Fibroblast of lung (primary cell): ENCODE measurements at regions not wholly inside any gene's neighbourhood (a gene's known extent, or its start where the extent isn't known, plus 50 kb on each side); places are given as distances from the start of the nearest gene placed in this dataset.

Experiments used
- DNase-seq, 2 donors: peaks; one replicate each; pipeline versions ENCODE4 v3.0.0 to v3.0.0-alpha.2; 2010; ENCODE audit warnings: low read depth in 2 of 2
- H2AFZ ChIP-seq: 2 replicates; pipeline ENCODE4 v1.5.1; 2012; ENCODE audit warnings: low read length, control low read depth, inconsistent platforms
- H3K27ac ChIP-seq: 2 replicates; pipeline ENCODE4 v1.5.1; 2011; ENCODE audit warnings: low read length, control low read depth; ENCODE audit not compliant: insufficient read depth
- H3K27me3 ChIP-seq: 2 replicates; pipeline ENCODE4 v1.5.1; 2011; ENCODE audit warnings: mild to moderate bottlenecking, low read length; ENCODE audit not compliant: control insufficient read depth, insufficient read depth
- H3K36me3 ChIP-seq: 2 replicates; pipeline ENCODE4 v1.5.1; 2011; ENCODE audit warnings: low read length; ENCODE audit not compliant: control insufficient read depth, insufficient read depth
- H3K4me1 ChIP-seq: 2 replicates; pipeline ENCODE4 v1.5.1; 2011; ENCODE audit warnings: low read length; ENCODE audit not compliant: control insufficient read depth, insufficient read depth; ENCODE audit errors: extremely low read depth
- H3K4me2 ChIP-seq: 2 replicates; pipeline ENCODE4 v1.5.1; 2011; ENCODE audit warnings: low read length, control low read depth; ENCODE audit not compliant: insufficient read depth; ENCODE audit errors: extremely low read depth
- H3K4me3 ChIP-seq, 4 experiments: fragments of 200-600 bp in 1 of 4; sonication (generic) in 1 of 4; replicated peaks in 1 of 4; 2 replicates each; pipeline ENCODE4 v1.5.1; 2011 to 2016; ENCODE audit warnings: low read length in 4 of 4, low read depth in 3 of 4, mild to moderate bottlenecking in 3 of 4, control low read depth in 2 of 4, inconsistent platforms in 1 of 4, mixed read lengths in 1 of 4; ENCODE audit not compliant: insufficient read depth in 1 of 4; ENCODE audit errors: control extremely low read depth in 1 of 4
- H3K79me2 ChIP-seq: 2 replicates; pipeline ENCODE4 v1.5.1; 2012; ENCODE audit warnings: mild to moderate bottlenecking, low read length, inconsistent platforms; ENCODE audit not compliant: control insufficient read depth, insufficient read depth
- H3K9ac ChIP-seq: 2 replicates; pipeline ENCODE4 v1.5.1; 2011; ENCODE audit warnings: mild to moderate bottlenecking, low read length, control low read depth; ENCODE audit not compliant: insufficient read depth
- H3K9me3 ChIP-seq: 2 replicates; pipeline ENCODE4 v1.5.1; 2012; ENCODE audit warnings: low read depth, low read length; ENCODE audit not compliant: control insufficient read depth, insufficient read depth
- H4K20me1 ChIP-seq: 2 replicates; pipeline ENCODE4 v1.5.1; 2011; ENCODE audit warnings: low read length; ENCODE audit not compliant: control insufficient read depth, insufficient read depth; ENCODE audit errors: extremely low read depth
- EZH2 ChIP-seq: IDR thresholded peaks from 2 replicates; pipeline ENCODE4 v1.5.1; 2012; ENCODE audit warnings: low read length, control low read depth, mild to moderate bottlenecking; ENCODE audit errors: missing control alignments
- TF ChIP-seq, protein P1 (sequence below), 2 donors: IDR thresholded peaks in 1 of 2; conservative IDR thresholded peaks in 1 of 2; 1 replicate in 1 of 2; 2 replicates in 1 of 2; pipeline ENCODE4 v1.5.1; 2011 to 2012; ENCODE audit warnings: low read length in 2 of 2, control low read depth in 1 of 2, inconsistent platforms in 1 of 2, low read depth in 1 of 2, mild to moderate bottlenecking in 1 of 2

DNA sequence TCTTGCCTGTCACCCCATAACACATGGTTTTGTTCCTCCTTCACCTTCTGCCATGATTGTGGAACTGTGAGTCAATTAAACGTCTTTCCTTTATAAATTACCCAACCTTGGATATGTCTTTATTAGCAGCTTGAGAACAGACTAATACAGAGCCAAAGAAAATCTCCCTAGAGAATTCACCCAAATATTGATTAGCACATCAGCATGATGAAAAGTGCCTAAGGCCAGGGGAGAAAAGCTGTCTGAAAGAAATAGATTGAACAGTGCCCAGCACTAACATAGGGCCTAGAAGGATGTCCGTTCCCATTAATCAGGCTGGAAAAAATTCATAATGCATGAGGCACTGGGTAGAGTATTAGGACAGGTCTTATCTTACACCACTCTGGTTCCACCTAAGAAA is 111.9 kb upstream of the CALN1 start:
- no peak overlapping the region for H3K9ac ChIP-seq
- no peaks in the 10 kb centered on the region for H3K4me1 ChIP-seq
- no peaks in the 10 kb centered on the region for H3K9me3 ChIP-seq
- no peaks in the 10 kb centered on the region for H3K36me3 ChIP-seq
- no peak for DNase-seq
- no peak overlapping the region for H3K4me3 ChIP-seq
- H3K27ac ChIP-seq: no peak overlapping the region
- no peaks in the 10 kb centered on the region for H3K27me3 ChIP-seq
- H3K79me2 ChIP-seq: no peaks in the 10 kb centered on the region
- H4K20me1 ChIP-seq: no peaks in the 10 kb centered on the region
- no peak overlapping the region for H2AFZ ChIP-seq
- no peak overlapping the region for H3K4me2 ChIP-seq
- no peak for TF ChIP-seq EZH2
- TF ChIP-seq, protein P1, sequence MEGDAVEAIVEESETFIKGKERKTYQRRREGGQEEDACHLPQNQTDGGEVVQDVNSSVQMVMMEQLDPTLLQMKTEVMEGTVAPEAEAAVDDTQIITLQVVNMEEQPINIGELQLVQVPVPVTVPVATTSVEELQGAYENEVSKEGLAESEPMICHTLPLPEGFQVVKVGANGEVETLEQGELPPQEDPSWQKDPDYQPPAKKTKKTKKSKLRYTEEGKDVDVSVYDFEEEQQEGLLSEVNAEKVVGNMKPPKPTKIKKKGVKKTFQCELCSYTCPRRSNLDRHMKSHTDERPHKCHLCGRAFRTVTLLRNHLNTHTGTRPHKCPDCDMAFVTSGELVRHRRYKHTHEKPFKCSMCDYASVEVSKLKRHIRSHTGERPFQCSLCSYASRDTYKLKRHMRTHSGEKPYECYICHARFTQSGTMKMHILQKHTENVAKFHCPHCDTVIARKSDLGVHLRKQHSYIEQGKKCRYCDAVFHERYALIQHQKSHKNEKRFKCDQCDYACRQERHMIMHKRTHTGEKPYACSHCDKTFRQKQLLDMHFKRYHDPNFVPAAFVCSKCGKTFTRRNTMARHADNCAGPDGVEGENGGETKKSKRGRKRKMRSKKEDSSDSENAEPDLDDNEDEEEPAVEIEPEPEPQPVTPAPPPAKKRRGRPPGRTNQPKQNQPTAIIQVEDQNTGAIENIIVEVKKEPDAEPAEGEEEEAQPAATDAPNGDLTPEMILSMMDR (conservative IDR thresholded peaks at IDR 0.05 in 1 of 2, IDR thresholded peaks at IDR 0.05 in 1 of 2; ENCODE audit: low read depth in 1 of 2, low read length in 2 of 2): no peak

DNA sequence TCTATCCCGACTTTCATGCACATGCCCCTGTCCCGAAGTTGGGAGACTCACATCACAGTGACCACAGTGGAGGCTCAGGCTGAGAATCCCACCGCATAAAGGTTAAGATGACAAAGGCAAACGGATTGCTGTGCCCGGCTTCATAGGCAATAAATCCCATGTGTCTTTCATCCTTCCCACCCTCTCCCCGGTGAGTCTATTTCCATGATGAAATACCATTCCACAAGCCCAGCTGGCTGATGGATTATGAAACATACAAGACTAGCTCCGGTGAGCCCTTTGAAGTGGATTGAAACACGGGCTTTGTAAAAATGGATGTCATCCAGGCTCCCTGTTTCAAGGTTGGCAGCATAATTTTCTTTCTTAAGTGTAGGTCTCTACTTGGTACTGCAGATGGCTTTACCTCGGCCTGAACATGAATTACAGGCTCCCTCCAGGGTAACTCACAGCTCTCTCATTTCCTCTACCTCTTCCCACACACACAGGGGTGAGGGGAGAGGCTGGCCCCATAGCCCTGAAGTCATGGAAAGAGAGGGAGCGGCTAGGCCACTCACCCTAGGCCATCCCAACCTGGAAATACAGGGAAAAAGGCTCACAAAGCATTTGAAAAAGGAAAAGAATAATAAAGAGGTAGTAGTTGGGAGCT is 92.0 kb upstream of the CALN1 start:
- Histone ChIP-seq H2AFZ (no peak overlapping the region), H3K4me2 (no peak overlapping the region), H3K4me1 (no peaks in the 10 kb centered on the region), H4K20me1 (no peaks in the 10 kb centered on the region), H3K79me2 (no peaks in the 10 kb centered on the region), H3K27ac (no peak overlapping the region), H3K4me3 (no peak overlapping the region), H3K27me3 (no peaks in the 10 kb centered on the region), H3K9me3 (no peaks in the 10 kb centered on the region), H3K9ac (no peak overlapping the region), H3K36me3 (no peaks in the 10 kb centered on the region)
- TF ChIP-seq, protein P1 (conservative IDR thresholded peaks at IDR 0.05 in 1 of 2, IDR thresholded peaks at IDR 0.05 in 1 of 2; ENCODE audit: low read depth in 1 of 2, low read length in 2 of 2): no peak
- TF ChIP-seq EZH2: no peak
- DNase-seq: no peak

DNA sequence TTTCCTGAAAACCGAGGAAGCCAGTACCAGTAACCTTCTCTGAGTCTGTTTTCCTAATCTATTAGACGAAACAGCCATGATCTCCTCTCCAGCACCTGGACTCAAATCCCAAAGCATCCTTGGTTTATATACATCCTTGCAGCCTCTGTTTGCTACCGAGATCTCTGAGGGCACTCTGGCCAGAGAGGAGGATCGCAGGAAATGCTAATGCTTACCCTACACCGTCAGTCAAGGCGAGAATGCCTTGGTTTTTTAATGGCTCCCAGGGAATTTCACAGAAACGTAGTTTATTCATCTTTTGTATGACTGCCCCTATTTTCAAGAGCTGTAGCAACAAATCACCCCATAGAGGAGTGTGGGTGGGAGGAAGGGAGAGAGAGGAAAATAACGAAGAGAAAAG is 91.5 kb upstream of the CALN1 start:
- Histone ChIP-seq H3K79me2 (no peaks in the 10 kb centered on the region), H3K4me1 (no peaks in the 10 kb centered on the region), H4K20me1 (no peaks in the 10 kb centered on the region), H3K9me3 (no peaks in the 10 kb centered on the region), H3K9ac (no peak overlapping the region), H3K27ac (no peak overlapping the region), H3K36me3 (no peaks in the 10 kb centered on the region), H3K27me3 (no peaks in the 10 kb centered on the region), H3K4me3 (no peak overlapping the region), H3K4me2 (no peak overlapping the region), H2AFZ (no peak overlapping the region)
- TF ChIP-seq, protein P1 (conservative IDR thresholded peaks at IDR 0.05 in 1 of 2, IDR thresholded peaks at IDR 0.05 in 1 of 2; ENCODE audit: low read depth in 1 of 2, low read length in 2 of 2): no peak
- no peak for TF ChIP-seq EZH2
- DNase-seq: no peak
